Suprapubic skin (tissue), 4 donors: ENCODE measurements at regions not wholly inside any gene's neighbourhood (a gene's known extent, or its start where the extent isn't known, plus 50 kb on each side); places are given as distances from the start of the nearest gene placed in this dataset.

Source experiments
- DNase-seq, 2 donors: peaks; one replicate each; pipeline ENCODE4 v3.0.0-alpha.2; 2019; ENCODE audit warnings: low spot score in 2 of 2
- H3K27ac ChIP-seq: fragments of 200-600 bp; sonication (generic); one replicate; pipeline ENCODE4 v1.5.1; 2019
- H3K27me3 ChIP-seq: fragments of 200-600 bp; sonication (generic); one replicate; pipeline ENCODE4 v1.5.1; 2019
- H3K36me3 ChIP-seq: fragments of 200-600 bp; sonication (generic); one replicate; pipeline ENCODE4 v1.5.1; 2019
- H3K4me1 ChIP-seq: fragments of 200-600 bp; sonication (generic); one replicate; pipeline ENCODE4 v1.5.1; 2019
- H3K4me3 ChIP-seq: fragments of 200-600 bp; sonication (generic); one replicate; pipeline ENCODE4 v1.5.1; 2019; ENCODE audit warnings: mild to moderate bottlenecking
- H3K9me3 ChIP-seq: fragments of 200-600 bp; sonication (generic); one replicate; pipeline ENCODE4 v1.5.1; 2019
- EP300 ChIP-seq: sonication (generic); formaldehyde crosslinking; IDR thresholded peaks from one replicate; pipeline ENCODE4 v1.6.1; 2017; ENCODE audit warnings: antibody characterized with exemption
- POLR2A ChIP-seq, 2 donors: fragments of 450-650 bp; IDR thresholded peaks; one replicate each; pipeline ENCODE4 v1.6.1; 2017; ENCODE audit warnings: antibody characterized with exemption in 2 of 2, mild to moderate bottlenecking in 2 of 2, moderate library complexity in 2 of 2
- POLR2AphosphoS5 ChIP-seq, 3 donors: sonication (generic); formaldehyde crosslinking; IDR thresholded peaks; one replicate each; pipeline ENCODE4 v1.6.1; 2017; ENCODE audit warnings: antibody characterized with exemption in 3 of 3
- WGBS: methylation state at CpG from one replicate; pipeline ENCODE4 v1.1.5; 2018; 5-methylcytosine and 5-hydroxymethylcytosine counted together
- TF ChIP-seq, protein P1 (sequence below), 2 donors: fragments of 200-600 bp in 1 of 2; fragments of 450-650 bp in 1 of 2; sonication (generic) in 1 of 2; IDR thresholded peaks; one replicate each; pipeline ENCODE4 v1.5.1; 2016 to 2019; ENCODE audit warnings: antibody characterized with exemption in 2 of 2, mild to moderate bottlenecking in 1 of 2, moderate library complexity in 1 of 2

DNA sequence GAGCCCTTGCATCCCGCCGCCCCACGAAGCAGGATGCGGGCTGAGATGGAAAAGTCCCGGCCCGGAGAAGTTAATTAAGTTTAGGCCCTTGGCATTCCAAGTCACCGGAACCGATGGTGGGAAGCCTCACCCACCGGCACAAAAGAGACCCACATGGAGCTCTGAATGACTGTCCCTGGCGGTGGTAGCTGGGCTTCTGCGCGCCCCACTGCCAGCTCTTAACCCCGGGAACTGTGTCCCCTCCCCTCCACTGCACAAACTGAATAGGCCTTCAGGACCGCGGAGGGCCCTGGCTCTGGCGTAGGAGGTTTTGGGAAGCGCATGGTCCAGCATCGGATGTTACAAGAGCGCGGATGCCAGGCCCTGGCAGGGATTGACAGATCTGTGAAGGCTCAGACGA is 291.1 kb upstream of the TUT7 start:
- H3K36me3 ChIP-seq = no peaks in the 10 kb centered on the region
- peaks cover 12% of the 10 kb centered on the region for H3K4me1 ChIP-seq
- WGBS = 88% methylated on average over 16 of the region's 21 CpGs
- no peak overlapping the region for H3K4me3 ChIP-seq
- no peak overlapping the region for H3K27ac ChIP-seq
- DNase-seq = no peak
- H3K27me3 ChIP-seq = no peaks in the 10 kb centered on the region
- no peaks in the 10 kb centered on the region for H3K9me3 ChIP-seq
- no peak for TF ChIP-seq POLR2A (IDR thresholded peaks at IDR 0.05)
- no peak for TF ChIP-seq EP300
- TF ChIP-seq, protein P1, sequence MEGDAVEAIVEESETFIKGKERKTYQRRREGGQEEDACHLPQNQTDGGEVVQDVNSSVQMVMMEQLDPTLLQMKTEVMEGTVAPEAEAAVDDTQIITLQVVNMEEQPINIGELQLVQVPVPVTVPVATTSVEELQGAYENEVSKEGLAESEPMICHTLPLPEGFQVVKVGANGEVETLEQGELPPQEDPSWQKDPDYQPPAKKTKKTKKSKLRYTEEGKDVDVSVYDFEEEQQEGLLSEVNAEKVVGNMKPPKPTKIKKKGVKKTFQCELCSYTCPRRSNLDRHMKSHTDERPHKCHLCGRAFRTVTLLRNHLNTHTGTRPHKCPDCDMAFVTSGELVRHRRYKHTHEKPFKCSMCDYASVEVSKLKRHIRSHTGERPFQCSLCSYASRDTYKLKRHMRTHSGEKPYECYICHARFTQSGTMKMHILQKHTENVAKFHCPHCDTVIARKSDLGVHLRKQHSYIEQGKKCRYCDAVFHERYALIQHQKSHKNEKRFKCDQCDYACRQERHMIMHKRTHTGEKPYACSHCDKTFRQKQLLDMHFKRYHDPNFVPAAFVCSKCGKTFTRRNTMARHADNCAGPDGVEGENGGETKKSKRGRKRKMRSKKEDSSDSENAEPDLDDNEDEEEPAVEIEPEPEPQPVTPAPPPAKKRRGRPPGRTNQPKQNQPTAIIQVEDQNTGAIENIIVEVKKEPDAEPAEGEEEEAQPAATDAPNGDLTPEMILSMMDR (IDR thresholded peaks at IDR 0.05) = no peak

DNA sequence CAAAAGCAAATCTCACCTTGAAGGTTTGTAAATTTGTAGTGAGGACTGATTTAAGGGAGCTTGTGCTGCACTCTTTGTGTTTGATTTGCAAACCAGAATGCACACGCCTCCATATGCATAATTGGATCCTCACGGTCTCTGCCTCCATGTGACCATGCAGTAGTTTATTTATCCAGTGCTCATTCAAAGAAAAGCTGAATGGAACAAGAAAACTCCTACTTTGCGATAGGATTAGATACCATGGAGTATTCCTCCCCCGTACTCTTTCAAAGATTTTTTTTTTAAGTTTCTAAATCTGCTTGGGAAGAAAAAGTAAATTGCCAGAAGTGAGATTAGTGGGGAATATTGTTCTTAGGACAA is 290.4 kb upstream of the TUT7 start:
- WGBS = 67% methylated on average over 4 of the region's 4 CpGs
- TF ChIP-seq POLR2A (IDR thresholded peaks at IDR 0.05) (no peak), POLR2AphosphoS5 (IDR thresholded peaks at IDR 0.05) (no peak), EP300 (no peak)
- TF ChIP-seq, protein P1 (IDR thresholded peaks at IDR 0.05) = no peak

DNA sequence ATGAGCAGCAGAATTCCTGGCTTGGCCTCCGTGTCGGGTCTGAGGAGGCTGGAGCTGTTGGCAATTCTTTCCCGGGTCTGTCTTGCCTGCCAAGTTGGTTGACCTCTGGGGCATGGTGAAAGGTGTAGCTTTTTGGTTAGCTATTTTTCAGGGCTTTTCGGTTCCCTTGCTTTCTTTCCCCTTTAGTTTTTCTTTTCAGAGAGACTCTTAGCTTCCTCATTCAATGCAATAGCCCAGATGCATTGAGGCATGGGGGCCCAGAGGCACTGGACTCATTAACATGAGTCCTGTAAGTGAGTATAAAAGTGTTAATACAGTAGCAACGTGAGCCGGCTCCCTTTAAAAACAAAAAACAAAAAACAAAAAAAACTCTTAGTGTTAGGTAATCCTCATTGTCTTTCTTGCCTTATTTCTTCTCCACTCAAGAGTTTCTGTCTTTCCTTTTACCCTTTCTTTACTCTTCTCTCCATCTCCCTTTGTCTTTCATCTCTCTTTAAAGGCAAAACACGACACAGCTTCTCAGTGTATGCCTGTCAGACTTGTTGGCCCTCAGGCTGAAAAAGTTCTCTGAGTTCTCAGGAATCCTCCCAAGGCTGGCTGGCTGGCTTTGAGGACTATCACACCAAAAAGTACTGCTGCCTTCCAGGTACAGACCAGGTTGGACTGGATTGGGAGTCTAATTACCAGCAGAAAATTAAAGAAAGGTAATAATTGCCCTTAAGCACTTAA is 289.9 kb upstream of the TUT7 start:
- Histone ChIP-seq H3K4me1 (peaks cover 20% of the 10 kb centered on the region), H3K4me3 (no peak overlapping the region), H3K27me3 (no peaks in the 10 kb centered on the region), H3K9me3 (no peaks in the 10 kb centered on the region), H3K27ac (no peak overlapping the region), H3K36me3 (no peaks in the 10 kb centered on the region)
- 67% methylated on average over 7 of the region's 7 CpGs for WGBS
- no peak for DNase-seq
- TF ChIP-seq, protein P1 (IDR thresholded peaks at IDR 0.05) = no peak
- TF ChIP-seq POLR2A (IDR thresholded peaks at IDR 0.05) = no peak
- no peak for TF ChIP-seq EP300
- no peak for TF ChIP-seq POLR2AphosphoS5 (IDR thresholded peaks at IDR 0.05)

More for the DNA sequence above, 290.4 kb upstream of the TUT7 start:
- Histone ChIP-seq H3K27me3 (no peaks in the 10 kb centered on the region), H3K4me3 (no peak overlapping the region), H3K36me3 (no peaks in the 10 kb centered on the region), H3K4me1 (peaks cover 19% of the 10 kb centered on the region), H3K9me3 (no peaks in the 10 kb centered on the region), H3K27ac (no peak overlapping the region)
- DNase-seq = no peak

DNA sequence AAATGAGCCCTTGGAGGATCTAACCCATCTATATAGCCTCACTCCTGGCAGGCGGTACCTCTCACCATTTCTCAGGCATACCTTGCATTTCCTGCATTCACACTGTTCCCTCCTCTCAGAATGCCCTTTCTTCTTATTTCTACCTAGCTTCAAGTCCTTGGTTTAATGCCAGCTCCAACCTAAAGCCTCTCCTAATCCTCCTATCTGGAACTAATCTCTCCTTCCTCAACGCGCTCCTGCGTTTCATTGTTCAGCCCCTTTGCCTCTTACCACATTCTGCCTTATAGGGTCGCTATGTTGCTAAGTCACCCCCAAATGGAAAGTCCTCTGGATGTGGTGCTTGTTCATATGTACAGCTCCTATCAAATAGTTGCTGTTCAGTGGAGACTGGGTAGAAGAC is 288.5 kb upstream of the TUT7 start:
- WGBS = 93% methylated on average over 5 of the region's 5 CpGs
- DNase-seq = no peak
- no peak overlapping the region for H3K27ac ChIP-seq

DNA sequence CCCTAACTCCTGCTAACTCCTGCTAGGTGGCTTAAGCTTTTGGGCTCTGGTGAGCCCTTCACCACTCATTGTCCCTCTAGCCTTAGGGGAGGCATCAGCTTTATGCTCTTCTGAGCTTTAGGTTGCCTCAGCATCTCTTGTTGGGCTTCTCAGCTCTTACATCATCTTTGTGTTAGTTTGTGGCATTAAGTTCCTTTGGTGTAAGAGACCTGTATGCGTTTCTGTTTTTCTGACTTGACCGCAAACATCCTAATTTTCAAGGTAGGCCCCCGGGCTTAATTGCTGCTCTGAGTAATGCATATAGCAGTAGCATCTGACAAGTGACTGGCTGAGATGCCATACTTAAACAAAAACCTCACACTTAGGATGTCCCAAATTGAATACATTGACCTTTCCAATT is 287.8 kb upstream of the TUT7 start:
- H3K27ac ChIP-seq = no peak overlapping the region
- DNase-seq = no peak
- 89% methylated on average over 3 of the region's 3 CpGs for WGBS
- H3K4me1 ChIP-seq = peaks cover 20% of the 10 kb centered on the region
- no peaks in the 10 kb centered on the region for H3K9me3 ChIP-seq
- H3K4me3 ChIP-seq = no peak overlapping the region
- no peaks in the 10 kb centered on the region for H3K36me3 ChIP-seq
- TF ChIP-seq POLR2AphosphoS5 (IDR thresholded peaks at IDR 0.05) (no peak), POLR2A (IDR thresholded peaks at IDR 0.05) (no peak), EP300 (no peak)
- TF ChIP-seq, protein P1 (IDR thresholded peaks at IDR 0.05) = no peak
- H3K27me3 ChIP-seq = no peaks in the 10 kb centered on the region

More for the DNA sequence above, 288.5 kb upstream of the TUT7 start:
- H3K27me3 ChIP-seq = no peaks in the 10 kb centered on the region
- TF ChIP-seq POLR2AphosphoS5 (IDR thresholded peaks at IDR 0.05) = no peak
- TF ChIP-seq, protein P1 (IDR thresholded peaks at IDR 0.05) = no peak
- no peak for TF ChIP-seq EP300
- TF ChIP-seq POLR2A (IDR thresholded peaks at IDR 0.05) = no peak
- H3K4me3 ChIP-seq = no peak overlapping the region
- no peaks in the 10 kb centered on the region for H3K9me3 ChIP-seq
- H3K4me1 ChIP-seq = peaks cover 20% of the 10 kb centered on the region
- no peaks in the 10 kb centered on the region for H3K36me3 ChIP-seq
